IMR-90 (cell line): ENCODE measurements at regions not wholly inside any gene's neighbourhood (a gene's known extent, or its start where the extent isn't known, plus 50 kb on each side); places are given as distances from the start of the nearest gene placed in this dataset.
"Not testable (repeated sequence)": the region's sequence is repeated elsewhere in the genome, so short reads cannot be mapped to it uniquely, and the experiment has no call there.

Experiments
- ATAC-seq: fragments of 200-7000 bp; cut with Tn5 transposase; 2 replicates; pipeline ENCODE4 v1.9.1; 2020; ENCODE audit warnings: low read depth, mild to moderate bottlenecking, moderate library complexity
- BruUV-seq: library from RNA; stranded (reverse); fragments of 400-500 nt; replicated peaks from 2 replicates; lab custom pipeline; 2021; lab: Mats Ljungman, UMichigan
- CTCF ChIA-PET: fragments of 300-600 bp; formaldehyde crosslinking; extraction: SDS; loops from one replicate; lab custom pipeline; 2021; ENCODE audit warnings: antibody characterized with exemption; lab: Yijun Ruan, JAX
- POLR2A ChIA-PET: fragments of 300-600 bp; sonication (Branson Sonifier 250); formaldehyde crosslinking; loops from one replicate; lab custom pipeline; 2022; ENCODE audit warnings: antibody characterized with exemption; ENCODE audit not compliant: unreplicated experiment; lab: Charles Lee
- DNase-seq: peaks from one replicate; pipeline ENCODE4 v3.0.0; 2013
- H2AFZ ChIP-seq: replicated peaks from 2 replicates; pipeline ENCODE3; 2013; ENCODE audit warnings: low read length, mild to moderate bottlenecking; ENCODE audit not compliant: poor library complexity
- H2AK5ac ChIP-seq: 2 replicates; pipeline ENCODE4 v1.6.1; 2013; ENCODE audit warnings: low read depth, low read length, inconsistent platforms
- H2AK9ac ChIP-seq: replicated peaks from 2 replicates; pipeline ENCODE3; 2013; ENCODE audit warnings: mild to moderate bottlenecking, low read depth, low read length, moderate library complexity; ENCODE audit not compliant: poor library complexity
- H2BK120ac ChIP-seq: 2 replicates; pipeline ENCODE4 v1.6.1; 2013; ENCODE audit warnings: low read depth, low read length, inconsistent platforms
- H2BK15ac ChIP-seq: 3 replicates; pipeline ENCODE4 v1.6.1; 2013; ENCODE audit warnings: low read depth, low read length, inconsistent platforms
- H2BK20ac ChIP-seq: 2 replicates; pipeline ENCODE4 v1.6.1; 2013; ENCODE audit warnings: low read depth, mild to moderate bottlenecking, inconsistent platforms, low read length, moderate library complexity
- H2BK5ac ChIP-seq: 2 replicates; pipeline ENCODE4 v1.6.1; 2013; ENCODE audit warnings: mild to moderate bottlenecking, low read depth, low read length, inconsistent platforms; ENCODE audit not compliant: poor library complexity, severe bottlenecking
- H3K14ac ChIP-seq: replicated peaks from 2 replicates; pipeline ENCODE4 v1.6.1; 2013; ENCODE audit warnings: low read depth, low read length, inconsistent platforms
- H3K18ac ChIP-seq: 2 replicates; pipeline ENCODE4 v1.6.1; 2013; ENCODE audit warnings: low read depth, low read length, control low read depth
- H3K23ac ChIP-seq: 2 replicates; pipeline ENCODE4 v1.6.1; 2013; ENCODE audit warnings: low read depth, low read length, inconsistent platforms
- H3K27ac ChIP-seq: 2 replicates; pipeline ENCODE4 v1.5.1; 2013; ENCODE audit warnings: mild to moderate bottlenecking, control low read depth, low read length; ENCODE audit not compliant: insufficient read depth
- H3K27me3 ChIP-seq: 2 replicates; pipeline ENCODE4 v1.6.1; 2013; ENCODE audit warnings: low read length; ENCODE audit not compliant: control insufficient read depth, insufficient read depth
- H3K36me3 ChIP-seq: 2 replicates; pipeline ENCODE4 v1.6.1; 2013; ENCODE audit warnings: low read length, mixed read lengths; ENCODE audit not compliant: control insufficient read depth, insufficient read depth
- H3K4ac ChIP-seq: 2 replicates; pipeline ENCODE4 v1.6.1; 2013; ENCODE audit warnings: low read depth, low read length, inconsistent platforms
- H3K4me1 ChIP-seq: 2 replicates; pipeline ENCODE4 v1.6.1; 2013; ENCODE audit warnings: low read length, mixed read lengths; ENCODE audit not compliant: control insufficient read depth, insufficient read depth
- H3K4me2 ChIP-seq: 2 replicates; pipeline ENCODE4 v1.6.1; 2013; ENCODE audit warnings: low read depth, mild to moderate bottlenecking, control low read depth, low read length, moderate library complexity
- H3K4me3 ChIP-seq: 2 replicates; pipeline ENCODE4 v1.5.1; 2013; ENCODE audit warnings: low read depth, mild to moderate bottlenecking, control low read depth, low read length, moderate library complexity; ENCODE audit not compliant: insufficient read depth
- H3K56ac ChIP-seq: 2 replicates; pipeline ENCODE4 v1.6.1; 2013; ENCODE audit warnings: low read length, inconsistent platforms; ENCODE audit not compliant: insufficient read depth; ENCODE audit errors: extremely low read depth
- H3K79me1 ChIP-seq, 2 experiments: 2 replicates each; pipeline ENCODE4 v1.6.1; 2013; ENCODE audit warnings: low read length in 2 of 2, inconsistent platforms in 1 of 2, low read depth in 1 of 2
- H3K9ac ChIP-seq: 2 replicates; pipeline ENCODE4 v1.6.1; 2013; ENCODE audit warnings: low read depth, low read length, control low read depth
- H3K9me1 ChIP-seq: 2 replicates; pipeline ENCODE4 v1.6.1; 2013; ENCODE audit warnings: low read length, inconsistent platforms; ENCODE audit not compliant: insufficient read depth
- H3K9me3 ChIP-seq: 2 replicates; pipeline ENCODE4 v1.6.1; 2013; ENCODE audit warnings: low read length; ENCODE audit not compliant: control insufficient read depth, insufficient read depth
- H4K20me1 ChIP-seq: 2 replicates; pipeline ENCODE4 v1.6.1; 2013; ENCODE audit warnings: low read length, inconsistent platforms; ENCODE audit not compliant: insufficient read depth
- H4K5ac ChIP-seq: 2 replicates; pipeline ENCODE4 v1.6.1; 2013; ENCODE audit warnings: mild to moderate bottlenecking, low read depth, low read length, control low read depth
- H4K8ac ChIP-seq, 2 experiments: 2 replicates each; pipeline ENCODE4 v1.6.1; 2013; ENCODE audit warnings: low read depth in 2 of 2, low read length in 2 of 2, control low read depth in 1 of 2, inconsistent platforms in 1 of 2
- H4K91ac ChIP-seq: 2 replicates; pipeline ENCODE4 v1.6.1; 2013; ENCODE audit warnings: low read depth, low read length, inconsistent platforms; ENCODE audit not compliant: insufficient read depth
- CEBPB ChIP-seq: IDR thresholded peaks from 2 replicates; pipeline ENCODE4 v1.6.1; 2012; ENCODE audit warnings: low read depth, low read length, improper control_type of control experiment
- WGBS, 2 experiments: methylation state at CpG; one replicate each; pipeline versions ENCODE4 v1.1.5 to v1.1.7; 2013; ENCODE audit warnings: missing lambda C conversion rate in 2 of 2; ENCODE audit not compliant: insufficient read length in 1 of 2; ENCODE audit errors: extremely low coverage in 2 of 2; 5-methylcytosine and 5-hydroxymethylcytosine counted together
- dilution Hi-C: fragments of 300-500 bp; cut with HindIII; formaldehyde crosslinking; loops from one replicate; pipeline ENCODE4 v1.14.3; 2018; ENCODE audit warnings: low sequenced_read_pairs; ENCODE audit not compliant: unreplicated experiment
- in situ Hi-C: fragments of 300-500 bp; cut with MboI; formaldehyde crosslinking; loops from 3 replicates; pipeline ENCODE4 v1.14.3; 2019; ENCODE audit warnings: low sequenced_read_pairs, inconsistent platforms, mixed read lengths
- intact Hi-C: fragments of 100-400 bp; cut with micrococcal nuclease; formaldehyde crosslinking; loops from 2 replicates; pipeline ENCODE4 v1.10.0; 2022
- TF ChIP-seq, protein P1 (sequence below): conservative IDR thresholded peaks from 2 replicates; pipeline ENCODE4 v1.5.1; 2012; ENCODE audit warnings: mild to moderate bottlenecking, low read depth, low read length, improper control_type of control experiment

- TF ChIP-seq, protein P1, sequence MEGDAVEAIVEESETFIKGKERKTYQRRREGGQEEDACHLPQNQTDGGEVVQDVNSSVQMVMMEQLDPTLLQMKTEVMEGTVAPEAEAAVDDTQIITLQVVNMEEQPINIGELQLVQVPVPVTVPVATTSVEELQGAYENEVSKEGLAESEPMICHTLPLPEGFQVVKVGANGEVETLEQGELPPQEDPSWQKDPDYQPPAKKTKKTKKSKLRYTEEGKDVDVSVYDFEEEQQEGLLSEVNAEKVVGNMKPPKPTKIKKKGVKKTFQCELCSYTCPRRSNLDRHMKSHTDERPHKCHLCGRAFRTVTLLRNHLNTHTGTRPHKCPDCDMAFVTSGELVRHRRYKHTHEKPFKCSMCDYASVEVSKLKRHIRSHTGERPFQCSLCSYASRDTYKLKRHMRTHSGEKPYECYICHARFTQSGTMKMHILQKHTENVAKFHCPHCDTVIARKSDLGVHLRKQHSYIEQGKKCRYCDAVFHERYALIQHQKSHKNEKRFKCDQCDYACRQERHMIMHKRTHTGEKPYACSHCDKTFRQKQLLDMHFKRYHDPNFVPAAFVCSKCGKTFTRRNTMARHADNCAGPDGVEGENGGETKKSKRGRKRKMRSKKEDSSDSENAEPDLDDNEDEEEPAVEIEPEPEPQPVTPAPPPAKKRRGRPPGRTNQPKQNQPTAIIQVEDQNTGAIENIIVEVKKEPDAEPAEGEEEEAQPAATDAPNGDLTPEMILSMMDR: no peak
- no peak for TF ChIP-seq CEBPB
- DNase-seq: no peak
- no peak overlapping the region for H2AK9ac ChIP-seq
- in situ Hi-C loops (no loop called here), dilution Hi-C loops (no loop called here), intact Hi-C loops (no loop called here)
- BruUV-seq: no TSS peak
- H3K27me3 ChIP-seq: no peaks in the 10 kb centered on the region
- H2AK5ac ChIP-seq: no peak overlapping the region
- H2BK120ac ChIP-seq: no peak overlapping the region
- H2BK20ac ChIP-seq: no peak overlapping the region
- no peak overlapping the region for H3K18ac ChIP-seq
- no peak overlapping the region for H3K14ac ChIP-seq
- H2BK5ac ChIP-seq: no peak overlapping the region
- H4K91ac ChIP-seq: no peak overlapping the region
- no peak overlapping the region for H3K4me2 ChIP-seq
- CTCF ChIA-PET: no interaction called here
- H4K5ac ChIP-seq: no peak overlapping the region
- no peak overlapping the region for H2BK15ac ChIP-seq
- no peak overlapping the region for H3K9ac ChIP-seq
- ATAC-seq: no peak
- no peaks in the 10 kb centered on the region for H3K4me1 ChIP-seq
- POLR2A ChIA-PET: no interaction called here
- H3K9me1 ChIP-seq: no peaks in the 10 kb centered on the region
- H3K79me1 ChIP-seq: no peaks in the 10 kb centered on the region
- H3K27ac ChIP-seq: no peak overlapping the region
- no peak overlapping the region for H3K56ac ChIP-seq
- no peak overlapping the region for H2AFZ ChIP-seq
- no peaks in the 10 kb centered on the region for H3K36me3 ChIP-seq
- no peak overlapping the region for H3K4me3 ChIP-seq
- no peak overlapping the region for H3K4ac ChIP-seq
- 0% methylated on average over 2 of the region's 4 CpGs; no CpG with 5 or more reads in 1 of the 2 experiments for whole genome bisulfite sequencing, 2 experiments
- peaks cover 12% of the 10 kb centered on the region for H3K9me3 ChIP-seq
- no peak overlapping the region for H3K23ac ChIP-seq
- no peak overlapping the region for H4K8ac ChIP-seq
- H4K20me1 ChIP-seq: no peaks in the 10 kb centered on the region
These were observed 4202.2 kb upstream of the OR11H1 start for GRCh38 chr22:11325767-11326166.

- H3K56ac ChIP-seq, dilution Hi-C loops, H2AK5ac ChIP-seq, H3K9me1 ChIP-seq, H2AFZ ChIP-seq, H3K23ac ChIP-seq, H4K91ac ChIP-seq, H2BK20ac ChIP-seq, BruUV-seq, in situ Hi-C loops, H3K4me3 ChIP-seq, H3K4me1 ChIP-seq, H3K36me3 ChIP-seq, H2BK5ac ChIP-seq, H3K79me1 ChIP-seq, H2AK9ac ChIP-seq, H2BK15ac ChIP-seq, H3K9ac ChIP-seq, H3K4me2 ChIP-seq, DNase-seq, H3K4ac ChIP-seq, H4K20me1 ChIP-seq, H3K27ac ChIP-seq, H2BK120ac ChIP-seq, H3K27me3 ChIP-seq, ATAC-seq, H4K5ac ChIP-seq, H3K14ac ChIP-seq, CTCF ChIA-PET, H4K8ac ChIP-seq, H3K9me3 ChIP-seq, H3K18ac ChIP-seq, intact Hi-C loops, POLR2A ChIA-PET: not testable (repeated sequence)
- 49% methylated on average over 3 of the region's 6 CpGs; no CpG with 5 or more reads in 1 of the 2 experiments for WGBS, 2 experiments
These were observed 4186.5 kb upstream of the OR11H1 start for GRCh38 chr22:11341387-11342068.
